ENCODE measurements at regions not wholly inside any gene's neighbourhood (a gene's known extent, or its start where the extent isn't known, plus 50 kb on each side); places are given as distances from the start of the nearest gene placed in this dataset.

DNA sequence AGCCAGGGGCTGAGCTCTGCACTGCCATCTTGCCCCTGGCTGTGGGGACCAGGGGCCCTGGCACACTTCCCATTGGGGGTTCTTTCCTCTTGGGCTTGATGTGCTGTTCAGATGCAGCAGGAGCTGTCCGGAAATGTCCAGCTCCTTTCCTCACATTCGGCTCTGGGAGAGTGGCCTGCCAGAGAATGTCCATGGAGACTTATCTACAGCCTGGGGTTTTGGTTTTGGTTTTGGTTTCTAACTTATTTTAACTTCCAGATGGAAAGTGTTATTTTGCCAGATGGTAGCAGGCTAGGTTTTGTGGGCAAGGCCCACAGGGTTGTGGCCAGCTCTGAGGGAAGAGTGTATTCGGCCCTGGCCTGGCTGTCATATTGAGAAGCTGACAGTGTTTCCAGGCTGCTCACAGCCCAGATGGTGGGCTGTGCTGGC lies 177.3 kb downstream of the ANKRD30B start:
- TF ChIP-seq SIN3A (IDR thresholded peaks at IDR 0.05; ENCODE audit: borderline replicate concordance, insufficient read depth, low read depth, low read length) (no peak), POLR2AphosphoS5 (IDR thresholded peaks at IDR 0.05; ENCODE audit: low read depth, low read length) (no peak)
- TF ChIP-seq, protein P1, sequence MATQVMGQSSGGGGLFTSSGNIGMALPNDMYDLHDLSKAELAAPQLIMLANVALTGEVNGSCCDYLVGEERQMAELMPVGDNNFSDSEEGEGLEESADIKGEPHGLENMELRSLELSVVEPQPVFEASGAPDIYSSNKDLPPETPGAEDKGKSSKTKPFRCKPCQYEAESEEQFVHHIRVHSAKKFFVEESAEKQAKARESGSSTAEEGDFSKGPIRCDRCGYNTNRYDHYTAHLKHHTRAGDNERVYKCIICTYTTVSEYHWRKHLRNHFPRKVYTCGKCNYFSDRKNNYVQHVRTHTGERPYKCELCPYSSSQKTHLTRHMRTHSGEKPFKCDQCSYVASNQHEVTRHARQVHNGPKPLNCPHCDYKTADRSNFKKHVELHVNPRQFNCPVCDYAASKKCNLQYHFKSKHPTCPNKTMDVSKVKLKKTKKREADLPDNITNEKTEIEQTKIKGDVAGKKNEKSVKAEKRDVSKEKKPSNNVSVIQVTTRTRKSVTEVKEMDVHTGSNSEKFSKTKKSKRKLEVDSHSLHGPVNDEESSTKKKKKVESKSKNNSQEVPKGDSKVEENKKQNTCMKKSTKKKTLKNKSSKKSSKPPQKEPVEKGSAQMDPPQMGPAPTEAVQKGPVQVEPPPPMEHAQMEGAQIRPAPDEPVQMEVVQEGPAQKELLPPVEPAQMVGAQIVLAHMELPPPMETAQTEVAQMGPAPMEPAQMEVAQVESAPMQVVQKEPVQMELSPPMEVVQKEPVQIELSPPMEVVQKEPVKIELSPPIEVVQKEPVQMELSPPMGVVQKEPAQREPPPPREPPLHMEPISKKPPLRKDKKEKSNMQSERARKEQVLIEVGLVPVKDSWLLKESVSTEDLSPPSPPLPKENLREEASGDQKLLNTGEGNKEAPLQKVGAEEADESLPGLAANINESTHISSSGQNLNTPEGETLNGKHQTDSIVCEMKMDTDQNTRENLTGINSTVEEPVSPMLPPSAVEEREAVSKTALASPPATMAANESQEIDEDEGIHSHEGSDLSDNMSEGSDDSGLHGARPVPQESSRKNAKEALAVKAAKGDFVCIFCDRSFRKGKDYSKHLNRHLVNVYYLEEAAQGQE (IDR thresholded peaks at IDR 0.05; ENCODE audit: insufficient read depth in 1 of 2, low read depth in 2 of 2, low read length in 1 of 2): no peak
- no peaks in the 10 kb centered on the region for H3K36me3 ChIP-seq (ENCODE audit: control insufficient read depth, insufficient read depth, low read length)
- intact Hi-C loops (cut with micrococcal nuclease; ENCODE audit: unreplicated experiment): no loop called here
- DNase-seq (ENCODE audit: low read depth, low spot score) (no peak), ATAC-seq (no peak)
- H3K9me3 ChIP-seq (ENCODE audit: control insufficient read depth, insufficient read depth, low read depth, low read length): no peaks in the 10 kb centered on the region
- H3K4me1 ChIP-seq (ENCODE audit: control insufficient read depth, insufficient read depth, low read length): no peaks in the 10 kb centered on the region
- no peak overlapping the region for H3K4me3 ChIP-seq (ENCODE audit: low read depth in 2 of 2, low read length in 2 of 2)
- CTCF ChIA-PET: interaction anchor here (0.7 kb wide), 1 partner anchor 494 kb away, joined by 3 read pairs; no protein-coding TSS in a partner anchor
- POLR2A ChIA-PET: no interaction called here
- no peaks in the 10 kb centered on the region for H3K27me3 ChIP-seq (ENCODE audit: control insufficient read depth, insufficient read depth, low read length)
- no TSS peak for BruUV-seq (replicated peaks)
- in situ Hi-C loops (cut with HindIII; ENCODE audit: low pct_unique_long_range_greater_than_20kb, low sequenced_read_pairs): no loop called here
- no peak overlapping the region for H3K27ac ChIP-seq (ENCODE audit: low read length)

DNA sequence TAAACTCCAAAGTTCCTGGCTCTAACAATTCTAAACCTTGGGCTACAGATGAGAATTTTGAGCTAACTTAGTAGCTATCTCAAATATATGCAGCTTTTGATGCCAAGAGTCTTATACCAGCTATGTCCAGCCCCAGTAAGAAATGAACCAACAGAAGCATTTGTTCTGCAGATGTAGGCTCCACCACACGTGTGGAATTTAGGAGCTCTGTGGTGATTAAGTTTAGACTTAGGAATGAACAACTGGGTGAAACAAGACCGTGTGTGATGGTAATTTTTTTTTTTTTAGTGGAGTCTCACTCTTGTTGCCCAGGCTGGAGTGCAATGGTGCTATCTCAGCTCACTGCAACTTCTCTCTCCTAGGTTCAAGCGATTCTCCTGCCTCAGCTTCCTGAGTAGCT lies 179.7 kb downstream of the ANKRD30B start:
- no peaks in the 10 kb centered on the region for H3K4me1 ChIP-seq (ENCODE audit: control insufficient read depth, insufficient read depth, low read length)
- H3K36me3 ChIP-seq (ENCODE audit: control insufficient read depth, insufficient read depth, low read length): no peaks in the 10 kb centered on the region
- TF ChIP-seq, protein P2, sequence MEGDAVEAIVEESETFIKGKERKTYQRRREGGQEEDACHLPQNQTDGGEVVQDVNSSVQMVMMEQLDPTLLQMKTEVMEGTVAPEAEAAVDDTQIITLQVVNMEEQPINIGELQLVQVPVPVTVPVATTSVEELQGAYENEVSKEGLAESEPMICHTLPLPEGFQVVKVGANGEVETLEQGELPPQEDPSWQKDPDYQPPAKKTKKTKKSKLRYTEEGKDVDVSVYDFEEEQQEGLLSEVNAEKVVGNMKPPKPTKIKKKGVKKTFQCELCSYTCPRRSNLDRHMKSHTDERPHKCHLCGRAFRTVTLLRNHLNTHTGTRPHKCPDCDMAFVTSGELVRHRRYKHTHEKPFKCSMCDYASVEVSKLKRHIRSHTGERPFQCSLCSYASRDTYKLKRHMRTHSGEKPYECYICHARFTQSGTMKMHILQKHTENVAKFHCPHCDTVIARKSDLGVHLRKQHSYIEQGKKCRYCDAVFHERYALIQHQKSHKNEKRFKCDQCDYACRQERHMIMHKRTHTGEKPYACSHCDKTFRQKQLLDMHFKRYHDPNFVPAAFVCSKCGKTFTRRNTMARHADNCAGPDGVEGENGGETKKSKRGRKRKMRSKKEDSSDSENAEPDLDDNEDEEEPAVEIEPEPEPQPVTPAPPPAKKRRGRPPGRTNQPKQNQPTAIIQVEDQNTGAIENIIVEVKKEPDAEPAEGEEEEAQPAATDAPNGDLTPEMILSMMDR (IDR thresholded peaks at IDR 0.05): no peak
- TF ChIP-seq, protein P1 (IDR thresholded peaks at IDR 0.05; ENCODE audit: insufficient read depth in 1 of 2, low read depth in 2 of 2, low read length in 1 of 2): no peak
- TF ChIP-seq POLR2AphosphoS5 (IDR thresholded peaks at IDR 0.05; ENCODE audit: low read depth, low read length) (no peak), SIN3A (IDR thresholded peaks at IDR 0.05; ENCODE audit: borderline replicate concordance, insufficient read depth, low read depth, low read length) (no peak), TCF7L2 (IDR thresholded peaks at IDR 0.05; ENCODE audit: low read depth, low read length) (no peak)
- intact Hi-C loops (cut with micrococcal nuclease; ENCODE audit: unreplicated experiment): no loop called here
- ATAC-seq (no peak), DNase-seq (ENCODE audit: low read depth, low spot score) (no peak)
- no peaks in the 10 kb centered on the region for H3K27me3 ChIP-seq (ENCODE audit: control insufficient read depth, insufficient read depth, low read length)
- no peak overlapping the region for H3K27ac ChIP-seq (ENCODE audit: low read length)
- no peaks in the 10 kb centered on the region for H3K9me3 ChIP-seq (ENCODE audit: control insufficient read depth, insufficient read depth, low read depth, low read length)
- BruUV-seq (replicated peaks): no TSS peak
- POLR2A ChIA-PET: no interaction called here
- H3K4me3 ChIP-seq (ENCODE audit: low read depth in 2 of 2, low read length in 2 of 2): no peak overlapping the region
- CTCF ChIA-PET: no interaction called here
- in situ Hi-C loops (cut with HindIII; ENCODE audit: low pct_unique_long_range_greater_than_20kb, low sequenced_read_pairs): no loop called here

Data from Panc1 (cell line).